T-helper 17 cell (primary cell): ENCODE measurements at regions not wholly inside any gene's neighbourhood (a gene's known extent, or its start where the extent isn't known, plus 50 kb on each side); places are given as distances from the start of the nearest gene placed in this dataset.
"Not testable (repeated sequence)": the region's sequence is repeated elsewhere in the genome, so short reads cannot be mapped to it uniquely, and the experiment has no call there.

Source experiments
- ATAC-seq: fragments of 150-1000 bp; cut with Tn5 transposase; 2 replicates; pipeline ENCODE4 v1.10.0; 2021; ENCODE audit warnings: mild to moderate bottlenecking, moderate library complexity
- DNase-seq, 3 donors: peaks; one replicate each; pipeline versions ENCODE4 v3.0.0 to v3.0.0-alpha.2; 2020 to 2021
- H3K9me3 ChIP-seq: one replicate; pipeline ENCODE4 v1.7.0; 2013; ENCODE audit warnings: low read length, mild to moderate bottlenecking; ENCODE audit not compliant: control insufficient read depth, poor library complexity, severe bottlenecking
- H3K27ac Mint-ChIP-seq: one replicate; pipeline ENCODE4 v1.8.0; 2022; ENCODE audit warnings: mild to moderate bottlenecking, moderate library complexity, mixed read lengths
- H3K27me3 Mint-ChIP-seq: one replicate; pipeline ENCODE4 v1.8.0; 2022; ENCODE audit warnings: mixed read lengths
- H3K36me3 Mint-ChIP-seq: one replicate; pipeline ENCODE4 v1.8.0; 2022; ENCODE audit warnings: low read depth, mixed read lengths
- H3K4me1 Mint-ChIP-seq: one replicate; pipeline ENCODE4 v1.8.0; 2022; ENCODE audit warnings: mild to moderate bottlenecking, mixed read lengths
- H3K4me3 Mint-ChIP-seq: one replicate; pipeline ENCODE4 v1.8.0; 2022; ENCODE audit warnings: mild to moderate bottlenecking, moderate library complexity, mixed read lengths

GRCh38 chr16:64276646-64277045 lies 845.2 kb downstream of the CDH11 start:
- no peaks in the 10 kb centered on the region for H3K9me3 ChIP-seq
- H3K36me3 Mint-ChIP-seq: no peaks in the 10 kb centered on the region
- H3K27ac Mint-ChIP-seq: no peak overlapping the region
- no peaks in the 10 kb centered on the region for H3K4me1 Mint-ChIP-seq
- no peak for ATAC-seq
- no peak overlapping the region for H3K4me3 Mint-ChIP-seq
- no peak for DNase-seq
- H3K27me3 Mint-ChIP-seq: no peaks in the 10 kb centered on the region

GRCh38 chr16:64272028-64272427 lies 849.8 kb downstream of the CDH11 start:
- H3K36me3 Mint-ChIP-seq: no peaks in the 10 kb centered on the region
- no peak overlapping the region for H3K4me3 Mint-ChIP-seq
- DNase-seq (no peak), ATAC-seq (no peak)
- no peak overlapping the region for H3K27ac Mint-ChIP-seq
- H3K9me3 ChIP-seq: no peaks in the 10 kb centered on the region
- no peaks in the 10 kb centered on the region for H3K4me1 Mint-ChIP-seq
- H3K27me3 Mint-ChIP-seq: no peaks in the 10 kb centered on the region

DNA sequence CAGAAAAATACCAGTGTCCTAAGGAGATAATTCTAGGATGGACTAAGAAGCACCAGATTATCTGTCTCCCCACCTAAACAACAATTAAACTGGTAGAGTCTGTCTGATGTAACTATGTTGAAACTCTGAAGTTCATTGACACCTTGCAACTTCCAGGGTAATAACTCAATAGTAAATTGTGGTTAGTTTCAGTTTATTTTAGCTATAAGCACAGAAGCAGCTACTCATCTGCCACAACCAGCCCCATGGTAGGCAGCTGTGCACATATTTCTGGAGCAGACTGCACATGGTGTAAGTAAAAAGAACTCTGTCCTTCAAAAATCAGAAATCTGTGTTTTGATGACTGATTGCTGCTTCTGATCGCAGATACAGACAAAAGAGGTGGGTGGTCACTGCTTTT lies 852.1 kb downstream of the CDH11 start:
- Mint-ChIP-seq H3K27me3 (no peaks in the 10 kb centered on the region), H3K4me3 (no peak overlapping the region), H3K27ac (no peak overlapping the region), H3K4me1 (no peaks in the 10 kb centered on the region), H3K36me3 (no peaks in the 10 kb centered on the region)
- DNase-seq (no peak), ATAC-seq (no peak)
- H3K9me3 ChIP-seq: no peaks in the 10 kb centered on the region

DNA sequence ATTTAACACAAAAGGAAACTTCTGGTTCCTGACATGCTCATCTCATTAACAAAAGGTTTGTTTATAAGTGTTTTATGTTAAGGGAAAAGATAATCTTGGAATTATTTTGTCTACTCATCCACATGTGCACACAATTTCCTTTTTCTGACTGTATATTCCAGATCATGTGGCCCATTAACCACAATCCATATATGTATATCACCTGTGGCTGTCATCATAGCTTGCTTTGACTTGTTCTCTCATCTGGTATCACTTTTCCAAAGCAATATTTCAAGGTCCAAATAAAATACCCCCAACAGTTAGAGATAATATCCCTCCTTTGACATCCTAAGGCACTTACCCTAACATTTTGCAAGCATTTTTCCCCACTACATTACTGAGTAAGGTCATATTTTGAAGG lies 856.1 kb downstream of the CDH11 start:
- H3K9me3 ChIP-seq: no peaks in the 10 kb centered on the region
- Mint-ChIP-seq H3K4me1 (no peaks in the 10 kb centered on the region), H3K27ac (no peak overlapping the region), H3K36me3 (no peaks in the 10 kb centered on the region), H3K4me3 (no peak overlapping the region), H3K27me3 (no peaks in the 10 kb centered on the region)
- ATAC-seq (no peak), DNase-seq (no peak)

DNA sequence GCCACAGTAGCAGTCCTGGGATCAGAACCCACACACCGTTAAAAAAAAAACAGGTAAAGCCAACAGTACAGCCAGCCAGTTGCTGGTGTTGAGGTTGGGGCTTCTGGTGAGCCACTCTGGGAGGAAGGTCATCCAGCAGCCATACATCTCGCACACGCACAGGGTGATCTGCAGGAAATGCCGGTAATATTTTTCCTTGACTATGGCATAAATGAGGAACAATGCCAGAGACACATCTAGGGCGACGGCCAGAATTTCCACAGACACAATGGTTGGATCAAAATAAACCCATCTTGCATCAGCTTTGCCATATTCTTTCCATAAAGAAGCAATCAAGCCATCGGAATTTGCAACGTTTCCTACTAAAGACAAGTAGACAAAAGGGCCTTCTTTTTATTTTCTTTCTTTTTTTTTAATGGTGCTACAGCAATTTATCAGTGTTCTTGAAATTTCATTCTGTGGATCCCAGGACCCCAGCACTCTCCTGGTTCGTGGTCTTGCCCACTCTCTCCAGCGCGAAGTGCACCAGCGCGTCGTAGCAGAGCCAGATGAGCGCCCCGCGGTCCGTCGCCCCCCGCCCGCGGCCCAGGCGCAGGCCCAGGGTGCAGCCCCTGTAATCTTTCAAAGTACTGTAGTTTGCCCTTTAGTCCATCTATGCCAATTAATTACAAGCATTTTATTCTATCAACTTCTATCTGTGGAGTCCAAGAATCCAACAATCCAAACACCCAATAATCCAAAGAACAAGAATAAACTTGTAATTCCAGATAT lies 861.0 kb downstream of the CDH11 start:
- not testable (repeated sequence) for H3K4me1 Mint-ChIP-seq, H3K4me3 Mint-ChIP-seq, ATAC-seq, H3K9me3 ChIP-seq, H3K36me3 Mint-ChIP-seq, H3K27ac Mint-ChIP-seq, H3K27me3 Mint-ChIP-seq, DNase-seq

GRCh38 chr16:64254443-64255367 lies 867.2 kb downstream of the CDH11 start:
- no peak overlapping the region for H3K4me3 Mint-ChIP-seq
- no peak for DNase-seq
- H3K9me3 ChIP-seq: no peaks in the 10 kb centered on the region
- no peaks in the 10 kb centered on the region for H3K36me3 Mint-ChIP-seq
- no peaks in the 10 kb centered on the region for H3K27me3 Mint-ChIP-seq
- no peak for ATAC-seq
- no peak overlapping the region for H3K27ac Mint-ChIP-seq
- H3K4me1 Mint-ChIP-seq: no peaks in the 10 kb centered on the region

DNA sequence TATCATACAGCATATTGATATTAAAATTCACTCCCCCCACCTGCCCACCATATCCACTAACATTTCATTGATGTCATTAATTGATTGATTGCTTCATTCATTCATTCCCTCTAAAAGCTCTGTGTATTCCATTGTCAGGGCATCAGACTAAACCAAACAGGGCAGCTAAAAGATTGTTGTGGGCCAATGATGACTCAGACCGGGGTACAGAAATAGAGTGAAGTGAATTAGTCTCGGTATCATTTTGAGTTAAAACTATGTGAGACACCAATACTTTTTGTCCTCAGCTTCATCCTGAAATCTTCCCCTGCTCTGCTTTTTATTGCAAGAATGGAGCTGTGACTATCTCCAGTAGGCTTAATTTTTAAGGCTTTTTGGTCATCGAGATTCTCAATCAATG lies 868.3 kb downstream of the CDH11 start:
- H3K27me3 Mint-ChIP-seq: no peaks in the 10 kb centered on the region
- H3K4me3 Mint-ChIP-seq: no peak overlapping the region
- ATAC-seq (no peak), DNase-seq (no peak)
- no peaks in the 10 kb centered on the region for H3K36me3 Mint-ChIP-seq
- no peaks in the 10 kb centered on the region for H3K9me3 ChIP-seq
- no peaks in the 10 kb centered on the region for H3K4me1 Mint-ChIP-seq
- H3K27ac Mint-ChIP-seq: no peak overlapping the region

GRCh38 chr16:64253096-64253495 lies 868.8 kb downstream of the CDH11 start:
- Mint-ChIP-seq H3K27ac (no peak overlapping the region), H3K4me1 (no peaks in the 10 kb centered on the region), H3K4me3 (no peak overlapping the region), H3K36me3 (no peaks in the 10 kb centered on the region), H3K27me3 (no peaks in the 10 kb centered on the region)
- H3K9me3 ChIP-seq: no peaks in the 10 kb centered on the region
- no peak for DNase-seq
- no peak for ATAC-seq

GRCh38 chr16:64251742-64252141 lies 870.1 kb downstream of the CDH11 start:
- Mint-ChIP-seq H3K4me1 (no peaks in the 10 kb centered on the region), H3K36me3 (no peaks in the 10 kb centered on the region), H3K4me3 (no peak overlapping the region), H3K27ac (no peak overlapping the region), H3K27me3 (no peaks in the 10 kb centered on the region)
- ATAC-seq (no peak), DNase-seq (no peak)
- H3K9me3 ChIP-seq: no peaks in the 10 kb centered on the region

- H3K4me1 Mint-ChIP-seq: no peaks in the 10 kb centered on the region
- no peak for DNase-seq
- H3K27ac Mint-ChIP-seq: no peak overlapping the region
- H3K27me3 Mint-ChIP-seq: no peaks in the 10 kb centered on the region
- H3K36me3 Mint-ChIP-seq: no peaks in the 10 kb centered on the region
- H3K4me3 Mint-ChIP-seq: no peak overlapping the region
- H3K9me3 ChIP-seq: no peaks in the 10 kb centered on the region
- no peak for ATAC-seq
Measured at GRCh38 chr16:64250866-64251265, 871.0 kb downstream of the CDH11 start.

GRCh38 chr16:64242492-64242891 lies 879.4 kb downstream of the CDH11 start:
- H3K27ac Mint-ChIP-seq: no peak overlapping the region
- no peaks in the 10 kb centered on the region for H3K9me3 ChIP-seq
- ATAC-seq: no peak
- DNase-seq: no peak
- no peaks in the 10 kb centered on the region for H3K27me3 Mint-ChIP-seq
- H3K4me1 Mint-ChIP-seq: no peaks in the 10 kb centered on the region
- no peak overlapping the region for H3K4me3 Mint-ChIP-seq
- H3K36me3 Mint-ChIP-seq: no peaks in the 10 kb centered on the region

DNA sequence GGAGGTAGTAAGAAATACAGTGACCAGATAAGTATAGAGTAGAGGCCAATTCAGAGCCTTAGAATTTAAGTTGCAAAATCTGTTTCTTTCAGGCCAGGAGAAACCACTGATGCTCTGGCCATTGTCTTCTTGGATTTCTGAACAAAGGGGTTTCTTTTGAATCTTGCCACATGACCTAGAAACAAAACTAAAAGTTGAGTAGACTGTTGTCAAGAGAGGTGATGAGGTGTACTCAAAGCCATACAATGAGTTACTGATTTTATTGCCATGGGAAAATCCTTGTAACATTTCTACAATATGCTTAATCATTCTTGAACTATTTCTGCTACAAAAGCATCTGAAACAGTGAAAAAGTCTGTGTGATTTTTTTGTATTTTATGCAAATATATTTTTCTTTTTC lies 881.3 kb downstream of the CDH11 start:
- no peaks in the 10 kb centered on the region for H3K9me3 ChIP-seq
- Mint-ChIP-seq H3K4me1 (no peaks in the 10 kb centered on the region), H3K27me3 (no peaks in the 10 kb centered on the region), H3K4me3 (no peak overlapping the region), H3K36me3 (no peaks in the 10 kb centered on the region), H3K27ac (no peak overlapping the region)
- no peak for ATAC-seq
- DNase-seq: no peak

DNA sequence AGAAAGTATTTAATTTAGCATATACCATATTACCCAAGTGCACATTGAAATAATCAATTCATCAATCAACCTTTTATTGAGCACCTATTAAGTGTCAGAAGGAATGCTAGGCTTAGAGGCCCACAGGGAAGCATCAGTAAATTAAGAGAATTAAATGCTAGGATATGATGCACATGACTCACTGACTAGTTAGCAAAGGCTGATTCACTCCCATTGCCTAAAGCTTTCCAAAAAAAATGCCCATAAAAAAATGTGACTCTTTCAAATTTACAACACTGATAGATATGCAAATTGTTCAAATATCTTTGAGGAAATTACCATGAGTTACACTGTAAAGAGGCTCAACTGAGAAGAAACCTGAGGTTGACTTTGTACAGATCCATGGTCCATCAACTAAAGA lies 883.3 kb downstream of the CDH11 start:
- H3K36me3 Mint-ChIP-seq: no peaks in the 10 kb centered on the region
- no peaks in the 10 kb centered on the region for H3K4me1 Mint-ChIP-seq
- H3K9me3 ChIP-seq: no peaks in the 10 kb centered on the region
- DNase-seq (no peak), ATAC-seq (no peak)
- no peaks in the 10 kb centered on the region for H3K27me3 Mint-ChIP-seq
- no peak overlapping the region for H3K27ac Mint-ChIP-seq
- no peak overlapping the region for H3K4me3 Mint-ChIP-seq

DNA sequence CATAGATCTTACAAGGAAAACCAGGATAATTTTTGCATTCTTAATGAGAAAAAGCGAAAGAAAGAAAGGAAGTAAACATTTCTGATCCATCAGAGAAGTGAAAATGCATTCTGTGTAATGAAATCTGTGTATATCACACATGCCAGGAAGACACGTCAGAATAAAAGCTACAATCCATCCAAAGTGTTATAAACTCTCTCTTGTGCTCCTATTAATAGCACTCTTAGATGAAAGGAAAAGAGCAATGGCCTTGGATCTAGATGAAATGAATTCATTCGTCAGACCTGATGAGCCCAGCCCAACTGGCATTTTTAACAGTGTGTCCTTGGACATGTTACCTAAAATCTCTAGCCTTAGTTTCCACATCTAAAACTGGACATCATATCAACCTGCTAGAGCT lies 885.5 kb downstream of the CDH11 start:
- no peaks in the 10 kb centered on the region for H3K36me3 Mint-ChIP-seq
- no peak overlapping the region for H3K27ac Mint-ChIP-seq
- no peaks in the 10 kb centered on the region for H3K4me1 Mint-ChIP-seq
- H3K27me3 Mint-ChIP-seq: no peaks in the 10 kb centered on the region
- DNase-seq: no peak
- no peaks in the 10 kb centered on the region for H3K9me3 ChIP-seq
- no peak for ATAC-seq
- no peak overlapping the region for H3K4me3 Mint-ChIP-seq
